HCT116 (cell line): ENCODE measurements at regions not wholly inside any gene's neighbourhood (a gene's known extent, or its start where the extent isn't known, plus 50 kb on each side); places are given as distances from the start of the nearest gene placed in this dataset.

Experiments used
- ATAC-seq: fragments of 200-7000 bp; cut with Tn5 transposase; 2 replicates; pipeline ENCODE4 v1.9.1; 2020; ENCODE audit warnings: mild to moderate bottlenecking, moderate library complexity
- BruUV-seq: library from RNA; stranded (reverse); fragments of 400-500 nt; replicated peaks from 2 replicates; lab custom pipeline; 2021; lab: Mats Ljungman, UMichigan
- CTCF ChIA-PET: fragments of 300-600 bp; sonication (Branson Sonifier 250); formaldehyde crosslinking; loops from one replicate; lab custom pipeline; 2021; ENCODE audit warnings: antibody characterized with exemption; lab: Charles Lee
- POLR2A ChIA-PET: fragments of 300-600, 350-600 bp; sonication (Branson Sonifier 250); formaldehyde crosslinking; loops from one replicate; lab custom pipeline; 2021; ENCODE audit warnings: antibody characterized with exemption; lab: Charles Lee
- RAD21 ChIA-PET, 2 experiments: fragments of 300-600 bp; sonication (Branson Sonifier 250); formaldehyde crosslinking; loops; one replicate each; lab custom pipeline; 2023; ENCODE audit warnings: low total read pairs in 2 of 2; ENCODE audit not compliant: uncharacterized antibody in 2 of 2, unreplicated experiment in 2 of 2, low non-redundant PET in 1 of 2; lab: Charles Lee
- DNase-seq: peaks from one replicate; pipeline ENCODE4 v3.0.0-alpha.2; 2010; ENCODE audit warnings: low read depth, low spot score
- H2AFZ ChIP-seq: fragments of 200-600 bp; shearing (Covaris generic), sonication (generic); 2 replicates; pipeline ENCODE4 v1.6.1; 2017; ENCODE audit warnings: low read depth, mixed run types, mixed read lengths, antibody characterized with exemption, low read length; ENCODE audit not compliant: poor library complexity, severe bottlenecking
- H3K27ac ChIP-seq: 2 replicates; pipeline ENCODE4 v1.5.1; 2012; ENCODE audit warnings: low read depth, low read length
- H3K27me3 ChIP-seq: fragments of 200-600 bp; sonication (generic); 2 replicates; pipeline ENCODE4 v1.6.1; 2016; ENCODE audit warnings: mixed run types, low read length, mixed read lengths; ENCODE audit not compliant: insufficient read depth
- H3K36me3 ChIP-seq, 2 experiments: fragments of 200-500 bp in 1 of 2; fragments of 200-600 bp in 1 of 2; sonication (Bioruptor generic) in 1 of 2; sonication (generic) in 1 of 2; 2 replicates each; pipeline versions ENCODE4 v1.5.1 to v1.6.1; 2014 to 2016; ENCODE audit warnings: low read length in 2 of 2, inconsistent platforms in 1 of 2, mixed read lengths in 1 of 2, mixed run types in 1 of 2; ENCODE audit not compliant: insufficient read depth in 2 of 2, control insufficient read depth in 1 of 2
- H3K4me1 ChIP-seq, 2 experiments: fragments of 200-600 bp in 1 of 2; sonication (generic) in 1 of 2; 2 replicates each; pipeline versions ENCODE4 v1.5.1 to v1.6.1; 2012 to 2017; ENCODE audit warnings: low read length in 2 of 2, inconsistent platforms in 1 of 2, mild to moderate bottlenecking in 1 of 2, mixed read lengths in 1 of 2, mixed run types in 1 of 2, moderate library complexity in 1 of 2; ENCODE audit not compliant: insufficient read depth in 2 of 2, control insufficient read depth in 1 of 2
- H3K4me2 ChIP-seq: fragments of 200-600 bp; sonication (generic); 2 replicates; pipeline ENCODE4 v1.6.1; 2017; ENCODE audit warnings: mixed run types, low read length, mixed read lengths
- H3K4me3 ChIP-seq, 2 experiments: fragments of 200-600 bp in 1 of 2; sonication (generic) in 1 of 2; replicated peaks in 1 of 2; 2 replicates each; pipeline ENCODE4 v1.5.1; 2011 to 2016; ENCODE audit warnings: low read length in 2 of 2, control low read depth in 1 of 2, low read depth in 1 of 2, mild to moderate bottlenecking in 1 of 2, mixed read lengths in 1 of 2, mixed run types in 1 of 2
- H3K79me2 ChIP-seq: fragments of 200-600 bp; sonication (generic); 2 replicates; pipeline ENCODE4 v1.6.1; 2017; ENCODE audit warnings: mild to moderate bottlenecking, mixed run types, low read length, moderate library complexity, mixed read lengths; ENCODE audit not compliant: insufficient read depth
- H3K9ac ChIP-seq: fragments of 200-600 bp; sonication (generic); 2 replicates; pipeline ENCODE4 v1.6.1; 2016; ENCODE audit warnings: low read length, mixed read lengths
- H3K9me2 ChIP-seq: fragments of 200-600 bp; sonication (generic), shearing (Covaris generic); 2 replicates; pipeline ENCODE4 v1.6.1; 2017; ENCODE audit warnings: mixed run types, mild to moderate bottlenecking, moderate library complexity; ENCODE audit not compliant: insufficient read depth
- H3K9me3 ChIP-seq, 2 experiments: fragments of 200-500 bp in 1 of 2; fragments of 200-600 bp in 1 of 2; sonication (Bioruptor generic) in 1 of 2; sonication (generic) in 1 of 2; 2 replicates each; pipeline ENCODE4 v1.6.1; 2014 to 2017; ENCODE audit warnings: low read length in 2 of 2, mixed read lengths in 2 of 2, inconsistent platforms in 1 of 2, low read depth in 1 of 2, mild to moderate bottlenecking in 1 of 2, mixed run types in 1 of 2, moderate library complexity in 1 of 2; ENCODE audit not compliant: control insufficient read depth in 1 of 2, insufficient read depth in 1 of 2
- H4K20me1 ChIP-seq: fragments of 200-600 bp; sonication (generic), shearing (Covaris generic); 2 replicates; pipeline ENCODE4 v1.6.1; 2017; ENCODE audit warnings: mixed run types, mild to moderate bottlenecking, moderate library complexity; ENCODE audit not compliant: insufficient read depth
- CEBPB ChIP-seq: IDR thresholded peaks from 2 replicates; pipeline ENCODE4 v1.6.1; 2012; ENCODE audit warnings: low read depth
- CTCF ChIP-seq, 3 experiments: fragments of 200-600 bp in 1 of 3; sonication (generic) in 1 of 3; IDR thresholded peaks in 2 of 3; conservative IDR thresholded peaks in 1 of 3; 2 replicates each; pipeline ENCODE4 v1.5.1; 2012 to 2017; ENCODE audit warnings: low read depth in 2 of 3, low read length in 2 of 3, antibody characterized with exemption in 1 of 3, borderline replicate concordance in 1 of 3, control low read depth in 1 of 3, mild to moderate bottlenecking in 1 of 3, mixed read lengths in 1 of 3, mixed run types in 1 of 3, moderate library complexity in 1 of 3; ENCODE audit not compliant: insufficient read depth in 1 of 3
- JUND ChIP-seq: IDR thresholded peaks from 2 replicates; pipeline ENCODE4 v1.6.1; 2012
- MAX ChIP-seq: IDR thresholded peaks from 2 replicates; pipeline ENCODE4 v1.6.1; 2012
- POLR2AphosphoS5 ChIP-seq: IDR thresholded peaks from 2 replicates; pipeline ENCODE4 v1.6.1; 2011; ENCODE audit warnings: mild to moderate bottlenecking, low read depth, low read length, moderate library complexity
- SP1 ChIP-seq: IDR thresholded peaks from 2 replicates; pipeline ENCODE4 v1.6.1; 2012; ENCODE audit warnings: low read depth
- SRF ChIP-seq: IDR thresholded peaks from 2 replicates; pipeline ENCODE4 v1.6.1; 2012; ENCODE audit warnings: low read depth
- ZBTB33 ChIP-seq: IDR thresholded peaks from 2 replicates; pipeline ENCODE4 v1.6.1; 2011; ENCODE audit warnings: mild to moderate bottlenecking, low read length, moderate library complexity; ENCODE audit not compliant: insufficient replicate concordance; ENCODE audit errors: extremely low read depth
- intact Hi-C: fragments of 100-400 bp; cut with micrococcal nuclease; formaldehyde crosslinking; loops from 2 replicates; pipeline ENCODE4 v1.10.0; 2022

GRCh38 chr4:162640152-162640551, 476.4 kb upstream of the FSTL5 start:
- TF ChIP-seq CEBPB (no peak), SRF (no peak), SP1 (no peak), JUND (no peak), ZBTB33 (no peak), MAX (no peak)
- no peak overlapping the region for H3K4me2 ChIP-seq
- BruUV-seq: no TSS peak

GRCh38 chr4:162634390-162634789, 470.6 kb upstream of the FSTL5 start:
- H3K27ac ChIP-seq: no peak overlapping the region
- no peak overlapping the region for H2AFZ ChIP-seq
- no TSS peak for BruUV-seq
- POLR2A ChIA-PET: no interaction called here
- no peak for ATAC-seq
- no peak overlapping the region for H3K4me3 ChIP-seq
- RAD21 ChIA-PET: no interaction called here
- no peak for DNase-seq
- no peaks in the 10 kb centered on the region for H3K79me2 ChIP-seq
- H3K27me3 ChIP-seq: no peaks in the 10 kb centered on the region
- no peak overlapping the region for H3K9ac ChIP-seq
- no peaks in the 10 kb centered on the region for H3K9me2 ChIP-seq
- H3K9me3 ChIP-seq: no peaks in the 10 kb centered on the region
- CTCF ChIA-PET: interaction anchor here (0.6 to 1.1 kb wide), 3 partner anchors 16 to 354 kb away, joined by 3 to 4 read pairs (median 3); no protein-coding TSS in a partner anchor
- intact Hi-C loops: no loop called here
- no peak overlapping the region for H3K4me2 ChIP-seq
- no peaks in the 10 kb centered on the region for H4K20me1 ChIP-seq
- TF ChIP-seq POLR2AphosphoS5: no peak
- TF ChIP-seq CTCF (IDR thresholded peaks at IDR 0.05 in 2 of 3, conservative IDR thresholded peaks at IDR 0.05 in 1 of 3; ENCODE audit: borderline replicate concordance in 1 of 3, insufficient read depth in 1 of 3, low read depth in 2 of 3, low read length in 2 of 3): peak in 2 of 3 experiments; percentile 16 to 43; a peak in 2 of 6 replicates
- TF ChIP-seq, all 23 proteins: peak for 1
- Histone ChIP-seq H3K36me3 (no peaks in the 10 kb centered on the region), H3K4me1 (no peaks in the 10 kb centered on the region)

More at GRCh38 chr4:162640152-162640551, 476.4 kb upstream of the FSTL5 start:
- POLR2A ChIA-PET: no interaction called here
- H3K9ac ChIP-seq: no peak overlapping the region
- H4K20me1 ChIP-seq: no peaks in the 10 kb centered on the region
- DNase-seq (no peak), ATAC-seq (no peak)
- no peak overlapping the region for H2AFZ ChIP-seq
- RAD21 ChIA-PET: no interaction called here
- no peaks in the 10 kb centered on the region for H3K4me1 ChIP-seq
- no peaks in the 10 kb centered on the region for H3K9me3 ChIP-seq
- intact Hi-C loops: loop anchor here (10.0 kb wide), 1 partner anchor 395 kb away; no protein-coding TSS in a partner anchor
- H3K36me3 ChIP-seq: no peaks in the 10 kb centered on the region
- no peaks in the 10 kb centered on the region for H3K9me2 ChIP-seq
- no peaks in the 10 kb centered on the region for H3K79me2 ChIP-seq
- CTCF ChIA-PET: no interaction called here
- H3K27ac ChIP-seq: no peak overlapping the region
- no peaks in the 10 kb centered on the region for H3K27me3 ChIP-seq
- H3K4me3 ChIP-seq: no peak overlapping the region
